Transverse colon (tissue), 4 donors: ENCODE measurements at regions not wholly inside any gene's neighbourhood (a gene's known extent, or its start where the extent isn't known, plus 50 kb on each side); places are given as distances from the start of the nearest gene placed in this dataset.

ENCODE experiments used
- CTCF ChIP-seq, 5 experiments: fragments of 200-600 bp in 3 of 5; fragments of 450-650 bp in 2 of 5; sonication (generic) in 3 of 5; IDR thresholded peaks; 1 replicate in 2 of 5; 2 replicates in 3 of 5; pipeline ENCODE4 v1.5.1; 2016 to 2017; ENCODE audit warnings: antibody characterized with exemption in 5 of 5, inconsistent platforms in 3 of 5, mild to moderate bottlenecking in 2 of 5, moderate library complexity in 1 of 5
- EP300 ChIP-seq: sonication (generic); formaldehyde crosslinking; IDR thresholded peaks from one replicate; pipeline ENCODE4 v1.6.1; 2017; ENCODE audit warnings: antibody characterized with exemption, low read depth
- POLR2A ChIP-seq: fragments of 450-650 bp; IDR thresholded peaks from one replicate; pipeline ENCODE4 v1.6.1; 2016; ENCODE audit warnings: antibody characterized with exemption, mild to moderate bottlenecking, moderate library complexity
- POLR2AphosphoS5 ChIP-seq, 3 donors: sonication (generic); formaldehyde crosslinking; IDR thresholded peaks; one replicate each; pipeline ENCODE4 v1.6.1; 2016; ENCODE audit warnings: antibody characterized with exemption in 3 of 3

DNA sequence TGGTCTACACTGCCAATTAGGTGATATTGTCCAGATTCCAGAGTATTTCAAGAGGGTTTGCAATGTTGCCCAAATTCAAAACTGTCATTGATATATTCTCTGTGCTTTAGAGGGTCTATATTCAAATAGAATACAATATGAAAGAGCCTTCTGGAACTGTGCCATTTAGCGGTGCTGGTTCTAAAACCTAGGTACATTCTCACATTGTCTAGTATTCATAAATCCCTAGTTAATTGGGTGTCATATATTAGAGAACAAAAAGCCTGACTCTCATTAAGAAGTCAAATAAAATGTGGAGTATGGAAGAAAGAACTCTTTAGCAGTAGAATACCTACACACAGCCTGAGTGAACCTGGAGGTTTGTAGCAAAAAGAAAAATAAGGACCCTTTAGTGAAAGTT, 447.9 kb downstream of the CNTN6 start:
- TF ChIP-seq CTCF (IDR thresholded peaks at IDR 0.05), result no peak
- TF ChIP-seq POLR2AphosphoS5 (IDR thresholded peaks at IDR 0.05), result no peak
- TF ChIP-seq POLR2A, result no peak
- TF ChIP-seq EP300, result no peak
